ENCODE measurements at regions not wholly inside any gene's neighbourhood (a gene's known extent, or its start where the extent isn't known, plus 50 kb on each side); places are given as distances from the start of the nearest gene placed in this dataset.
"Not testable (repeated sequence)": the region's sequence is repeated elsewhere in the genome, so short reads cannot be mapped to it uniquely, and the experiment has no call there.

GRCh38 chr6:74256781-74257180, 560.8 kb downstream of the CD109 start:
- H3K4me1 Mint-ChIP-seq: no peaks in the 10 kb centered on the region
- no peak overlapping the region for H3K27ac Mint-ChIP-seq
- DNase-seq (no peak), ATAC-seq (ENCODE audit: low read depth) (no peak)
- Histone ChIP-seq H3K4me1 (ENCODE audit: control insufficient read depth in 2 of 2, insufficient read depth in 2 of 2, low read length in 2 of 2) (no peaks in the 10 kb centered on the region), H4K20me1 (ENCODE audit: control insufficient read depth, insufficient read depth, low read length, poor library complexity, severe bottlenecking) (no peaks in the 10 kb centered on the region), H3K4me2 (replicated peaks; ENCODE audit: low read depth, low read length, poor library complexity, severe bottlenecking) (no peak overlapping the region), H3K4me3 (ENCODE audit: control extremely low read depth in 1 of 5, extremely low read depth in 1 of 5, insufficient read depth in 1 of 5, low read depth in 2 of 5, low read length in 4 of 5) (no peak overlapping the region), H3K9me3 (ENCODE audit: control extremely low read depth in 1 of 3, control insufficient read depth in 2 of 3, insufficient read depth in 1 of 3, low read length in 2 of 3) (peaks cover 0 to 11% (median 0%) of the 10 kb centered on the region in 3 donors), H2AFZ (ENCODE audit: insufficient read depth, low read depth, low read length, poor library complexity, severe bottlenecking) (no peak overlapping the region), H3K36me3 (replicated peaks in 1 of 2; ENCODE audit: control extremely low read depth in 1 of 2, control insufficient read depth in 1 of 2, extremely low read depth in 1 of 2, insufficient read depth in 2 of 2, low read length in 1 of 2) (no peaks in the 10 kb centered on the region), H3K9ac (ENCODE audit: low read length) (no peak overlapping the region), H3K79me2 (ENCODE audit: control insufficient read depth, insufficient read depth, low read length) (no peaks in the 10 kb centered on the region), H3K27me3 (replicated peaks in 1 of 4; ENCODE audit: control extremely low read depth in 1 of 4, control insufficient read depth in 3 of 4, insufficient read depth in 4 of 4, low read length in 3 of 4) (no peaks in the 10 kb centered on the region), H3K27ac (ENCODE audit: low read length in 2 of 2) (no peak overlapping the region)
- TF ChIP-seq EZH2 (IDR thresholded peaks at IDR 0.05; ENCODE audit: borderline replicate concordance, insufficient read depth, low read depth, low read length, poor library complexity, severe bottlenecking): no peak
- TF ChIP-seq, protein P1, sequence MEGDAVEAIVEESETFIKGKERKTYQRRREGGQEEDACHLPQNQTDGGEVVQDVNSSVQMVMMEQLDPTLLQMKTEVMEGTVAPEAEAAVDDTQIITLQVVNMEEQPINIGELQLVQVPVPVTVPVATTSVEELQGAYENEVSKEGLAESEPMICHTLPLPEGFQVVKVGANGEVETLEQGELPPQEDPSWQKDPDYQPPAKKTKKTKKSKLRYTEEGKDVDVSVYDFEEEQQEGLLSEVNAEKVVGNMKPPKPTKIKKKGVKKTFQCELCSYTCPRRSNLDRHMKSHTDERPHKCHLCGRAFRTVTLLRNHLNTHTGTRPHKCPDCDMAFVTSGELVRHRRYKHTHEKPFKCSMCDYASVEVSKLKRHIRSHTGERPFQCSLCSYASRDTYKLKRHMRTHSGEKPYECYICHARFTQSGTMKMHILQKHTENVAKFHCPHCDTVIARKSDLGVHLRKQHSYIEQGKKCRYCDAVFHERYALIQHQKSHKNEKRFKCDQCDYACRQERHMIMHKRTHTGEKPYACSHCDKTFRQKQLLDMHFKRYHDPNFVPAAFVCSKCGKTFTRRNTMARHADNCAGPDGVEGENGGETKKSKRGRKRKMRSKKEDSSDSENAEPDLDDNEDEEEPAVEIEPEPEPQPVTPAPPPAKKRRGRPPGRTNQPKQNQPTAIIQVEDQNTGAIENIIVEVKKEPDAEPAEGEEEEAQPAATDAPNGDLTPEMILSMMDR (IDR thresholded peaks at IDR 0.05): no peak
- CTCF ChIA-PET: no interaction called here
- no peaks in the 10 kb centered on the region for H3K27me3 Mint-ChIP-seq
- WGBS (ENCODE audit: insufficient coverage): no CpG with 5 or more reads among the region's 2 CpGs
- intact Hi-C loops (cut with micrococcal nuclease): no loop called here
- POLR2A ChIA-PET: no interaction called here
- H3K4me3 Mint-ChIP-seq: no peak overlapping the region
- H3K9me3 Mint-ChIP-seq (ENCODE audit: insufficient read depth): no peaks in the 10 kb centered on the region

DNA sequence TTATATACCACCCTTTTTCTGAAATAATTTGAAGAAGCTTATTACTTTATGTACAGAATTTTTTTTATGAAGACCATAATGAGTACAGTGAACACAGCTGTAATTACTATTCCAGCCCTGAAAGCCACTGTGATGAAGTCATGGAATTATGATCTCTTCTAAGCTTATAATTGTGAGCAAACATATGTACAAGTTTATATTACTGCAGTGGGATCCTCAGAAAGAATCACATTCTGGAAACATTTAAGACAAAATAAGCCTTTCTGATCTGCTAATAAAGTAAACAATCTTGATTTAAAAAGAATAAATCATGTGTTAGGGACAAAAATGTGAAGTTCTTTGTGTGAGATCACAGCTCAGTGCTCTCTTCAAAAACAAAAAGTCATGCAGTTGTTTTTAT, 560.4 kb downstream of the CD109 start:
- H3K79me2 ChIP-seq (ENCODE audit: control insufficient read depth, insufficient read depth, low read length): no peaks in the 10 kb centered on the region
- POLR2A ChIA-PET: no interaction called here
- intact Hi-C loops (cut with micrococcal nuclease): no loop called here
- H3K4me2 ChIP-seq (replicated peaks; ENCODE audit: low read depth, low read length, poor library complexity, severe bottlenecking): no peak overlapping the region
- Mint-ChIP-seq H3K4me1 (no peaks in the 10 kb centered on the region), H3K9me3 (ENCODE audit: insufficient read depth) (no peaks in the 10 kb centered on the region), H3K4me3 (no peak overlapping the region), H3K27ac (no peak overlapping the region), H3K27me3 (no peaks in the 10 kb centered on the region)
- H3K9ac ChIP-seq (ENCODE audit: low read length): no peak overlapping the region
- H3K4me3 ChIP-seq (ENCODE audit: control extremely low read depth in 1 of 5, extremely low read depth in 1 of 5, insufficient read depth in 1 of 5, low read depth in 2 of 5, low read length in 4 of 5): no peak overlapping the region
- H2AFZ ChIP-seq (ENCODE audit: insufficient read depth, low read depth, low read length, poor library complexity, severe bottlenecking): no peak overlapping the region
- no peak for ATAC-seq (ENCODE audit: low read depth)
- H3K9me3 ChIP-seq (ENCODE audit: control extremely low read depth in 1 of 3, control insufficient read depth in 2 of 3, insufficient read depth in 1 of 3, low read length in 2 of 3): peaks cover 0 to 11% (median 0%) of the 10 kb centered on the region in 3 donors
- H3K27ac ChIP-seq (ENCODE audit: low read length in 2 of 2): no peak overlapping the region
- TF ChIP-seq, protein P1 (IDR thresholded peaks at IDR 0.05): no peak
- TF ChIP-seq EZH2 (IDR thresholded peaks at IDR 0.05; ENCODE audit: borderline replicate concordance, insufficient read depth, low read depth, low read length, poor library complexity, severe bottlenecking): no peak
- no peaks in the 10 kb centered on the region for H3K27me3 ChIP-seq (replicated peaks in 1 of 4; ENCODE audit: control extremely low read depth in 1 of 4, control insufficient read depth in 3 of 4, insufficient read depth in 4 of 4, low read length in 3 of 4)
- CTCF ChIA-PET: no interaction called here
- no peaks in the 10 kb centered on the region for H3K4me1 ChIP-seq (ENCODE audit: control insufficient read depth in 2 of 2, insufficient read depth in 2 of 2, low read length in 2 of 2)
- no peak for DNase-seq
- H4K20me1 ChIP-seq (ENCODE audit: control insufficient read depth, insufficient read depth, low read length, poor library complexity, severe bottlenecking): no peaks in the 10 kb centered on the region
- no peaks in the 10 kb centered on the region for H3K36me3 ChIP-seq (replicated peaks in 1 of 2; ENCODE audit: control extremely low read depth in 1 of 2, control insufficient read depth in 1 of 2, extremely low read depth in 1 of 2, insufficient read depth in 2 of 2, low read length in 1 of 2)

DNA sequence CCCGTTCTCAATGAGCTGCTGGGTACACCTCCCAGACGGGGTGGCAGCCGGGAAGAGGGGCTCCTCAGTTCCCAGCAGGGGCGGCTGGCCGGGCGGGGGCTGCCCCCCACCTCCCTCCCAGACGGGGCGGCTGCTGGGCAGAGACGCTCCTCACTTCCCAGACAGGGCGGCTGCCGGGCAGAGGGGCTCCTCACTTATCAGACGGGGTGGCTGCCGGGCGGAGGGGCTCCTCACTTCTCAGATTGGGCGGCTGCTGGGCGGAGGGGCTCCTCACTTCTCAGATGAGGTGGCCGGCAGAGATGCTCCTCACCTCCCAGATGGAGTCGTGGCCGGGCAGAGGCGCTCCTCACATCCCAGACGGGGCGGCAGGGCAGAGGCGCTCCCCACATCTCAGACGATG, 559.0 kb downstream of the CD109 start:
- H3K4me1 Mint-ChIP-seq; H3K79me2 ChIP-seq (ENCODE audit: control insufficient read depth, insufficient read depth, low read length); intact Hi-C loops (cut with micrococcal nuclease); H4K20me1 ChIP-seq (ENCODE audit: control insufficient read depth, insufficient read depth, low read length, poor library complexity, severe bottlenecking); H3K27me3 ChIP-seq (replicated peaks in 1 of 4; ENCODE audit: control extremely low read depth in 1 of 4, control insufficient read depth in 3 of 4, insufficient read depth in 4 of 4, low read length in 3 of 4); H3K36me3 ChIP-seq (replicated peaks in 1 of 2; ENCODE audit: control extremely low read depth in 1 of 2, control insufficient read depth in 1 of 2, extremely low read depth in 1 of 2, insufficient read depth in 2 of 2, low read length in 1 of 2); H3K4me2 ChIP-seq (replicated peaks; ENCODE audit: low read depth, low read length, poor library complexity, severe bottlenecking); H3K27ac Mint-ChIP-seq; CTCF ChIA-PET; ATAC-seq (ENCODE audit: low read depth); H3K4me3 ChIP-seq (ENCODE audit: control extremely low read depth in 1 of 5, extremely low read depth in 1 of 5, insufficient read depth in 1 of 5, low read depth in 2 of 5, low read length in 4 of 5); DNase-seq; H2AFZ ChIP-seq (ENCODE audit: insufficient read depth, low read depth, low read length, poor library complexity, severe bottlenecking); H3K27ac ChIP-seq (ENCODE audit: low read length in 2 of 2); H3K4me1 ChIP-seq (ENCODE audit: control insufficient read depth in 2 of 2, insufficient read depth in 2 of 2, low read length in 2 of 2); H3K9ac ChIP-seq (ENCODE audit: low read length); H3K27me3 Mint-ChIP-seq; H3K4me3 Mint-ChIP-seq; H3K9me3 Mint-ChIP-seq (ENCODE audit: insufficient read depth); POLR2A ChIA-PET: not testable (repeated sequence)
- WGBS (ENCODE audit: insufficient coverage): 97% methylated on average over 16 of the region's 24 CpGs
- H3K9me3 ChIP-seq (ENCODE audit: control extremely low read depth in 1 of 3, control insufficient read depth in 2 of 3, insufficient read depth in 1 of 3, low read length in 2 of 3): peaks cover 0 to 11% (median 0%) of the 10 kb centered on the region in 3 donors
